Esophagus muscularis mucosa (tissue), 4 donors: ENCODE measurements at regions not wholly inside any gene's neighbourhood (a gene's known extent, or its start where the extent isn't known, plus 50 kb on each side); places are given as distances from the start of the nearest gene placed in this dataset.

ENCODE experiments used
- DNase-seq: peaks from one replicate; pipeline ENCODE4 v3.0.0-alpha.2; 2017; ENCODE audit errors: extremely low spot score
- H3K27ac ChIP-seq, 4 donors: fragments of 200-600 bp; sonication (generic); replicated peaks in 1 of 4; 1 replicate in 3 of 4; 2 replicates in 1 of 4; pipeline ENCODE4 v1.5.1; 2016 to 2019; ENCODE audit warnings: mild to moderate bottlenecking in 1 of 4
- H3K27me3 ChIP-seq, 4 donors: fragments of 200-600 bp; sonication (generic); one replicate each; pipeline versions ENCODE4 v1.5.1 to v1.6.0; 2016 to 2019
- H3K36me3 ChIP-seq, 4 donors: fragments of 200-600 bp; sonication (generic); one replicate each; pipeline ENCODE4 v1.5.1; 2016 to 2019
- H3K4me1 ChIP-seq, 4 donors: fragments of 200-600 bp; sonication (generic); one replicate each; pipeline ENCODE4 v1.5.1; 2016 to 2019
- H3K4me3 ChIP-seq, 4 donors: fragments of 200-600 bp; sonication (generic); 1 replicate in 2 of 4; 2 replicates in 2 of 4; pipeline ENCODE4 v1.5.1; 2016 to 2019; ENCODE audit warnings: mild to moderate bottlenecking in 4 of 4, moderate library complexity in 1 of 4
- H3K9me3 ChIP-seq, 4 donors: fragments of 200-600 bp; sonication (generic); 1 replicate in 3 of 4; 2 replicates in 1 of 4; pipeline ENCODE4 v1.5.1; 2016 to 2019
- CTCF ChIP-seq, 3 experiments: fragments of 200-600 bp in 2 of 3; fragments of 450-650 bp in 1 of 3; sonication (generic) in 2 of 3; IDR thresholded peaks; one replicate each; pipeline ENCODE4 v1.5.1; 2017 to 2019; ENCODE audit warnings: antibody characterized with exemption in 3 of 3, mild to moderate bottlenecking in 2 of 3, moderate library complexity in 1 of 3
- EP300 ChIP-seq: sonication (generic); formaldehyde crosslinking; IDR thresholded peaks from one replicate; pipeline ENCODE4 v1.6.1; 2017; ENCODE audit warnings: antibody characterized with exemption
- POLR2A ChIP-seq: fragments of 450-650 bp; IDR thresholded peaks from one replicate; pipeline ENCODE4 v1.6.1; 2017; ENCODE audit warnings: antibody characterized with exemption, moderate library complexity, mild to moderate bottlenecking, low read depth
- POLR2AphosphoS5 ChIP-seq, 2 donors: sonication (generic); formaldehyde crosslinking; IDR thresholded peaks; one replicate each; pipeline ENCODE4 v1.6.1; 2017; ENCODE audit warnings: antibody characterized with exemption in 2 of 2
- WGBS: methylation state at CpG from one replicate; pipeline ENCODE4 v1.1.5; 2018; 5-methylcytosine and 5-hydroxymethylcytosine counted together
- intact Hi-C: fragments of 100-400 bp; cut with DNase I; formaldehyde crosslinking; loops from one replicate; pipeline ENCODE4 v1.15.1; 2023

GRCh38 chr21:16979574-16979973 lies 533.3 kb upstream of the CXADR start:
- Histone ChIP-seq H3K27me3 (no peaks in the 10 kb centered on the region), H3K4me3 (no peak overlapping the region), H3K36me3 (no peaks in the 10 kb centered on the region), H3K4me1 (peaks cover 0 to 10% (median 7%) of the 10 kb centered on the region in 4 donors), H3K9me3 (no peaks in the 10 kb centered on the region), H3K27ac (no peak overlapping the region)
- intact Hi-C loops, result no loop called here
- TF ChIP-seq POLR2AphosphoS5 (IDR thresholded peaks at IDR 0.05), result no peak
- TF ChIP-seq EP300, result no peak
- no peak for TF ChIP-seq POLR2A
- no peak for TF ChIP-seq CTCF (IDR thresholded peaks at IDR 0.05)
- no peak for DNase-seq
- WGBS, result 75% methylated on average over 3 of the region's 3 CpGs

GRCh38 chr21:16983420-16983819 lies 529.4 kb upstream of the CXADR start:
- no peaks in the 10 kb centered on the region for H3K27me3 ChIP-seq
- intact Hi-C loops, result no loop called here
- TF ChIP-seq EP300, result no peak
- no peak for TF ChIP-seq CTCF (IDR thresholded peaks at IDR 0.05)
- no peak for TF ChIP-seq POLR2AphosphoS5 (IDR thresholded peaks at IDR 0.05)
- no peaks in the 10 kb centered on the region for H3K4me1 ChIP-seq
- no peak for DNase-seq
- H3K36me3 ChIP-seq, result no peaks in the 10 kb centered on the region
- no peak overlapping the region for H3K4me3 ChIP-seq
- H3K9me3 ChIP-seq, result no peaks in the 10 kb centered on the region
- H3K27ac ChIP-seq, result no peak overlapping the region

GRCh38 chr21:16992448-16992847 lies 520.4 kb upstream of the CXADR start:
- Histone ChIP-seq H3K27ac (no peak overlapping the region), H3K4me1 (no peaks in the 10 kb centered on the region), H3K36me3 (no peaks in the 10 kb centered on the region), H3K4me3 (no peak overlapping the region), H3K9me3 (no peaks in the 10 kb centered on the region), H3K27me3 (no peaks in the 10 kb centered on the region)
- WGBS, result 86% methylated on average over 3 of the region's 3 CpGs
- no peak for DNase-seq
- TF ChIP-seq POLR2A, result no peak
- no peak for TF ChIP-seq EP300
- TF ChIP-seq CTCF (IDR thresholded peaks at IDR 0.05), result no peak
- TF ChIP-seq POLR2AphosphoS5 (IDR thresholded peaks at IDR 0.05), result no peak
- intact Hi-C loops, result no loop called here

GRCh38 chr21:16993416-16994038 lies 519.3 kb upstream of the CXADR start:
- TF ChIP-seq POLR2AphosphoS5 (IDR thresholded peaks at IDR 0.05) (no peak), POLR2A (no peak), EP300 (no peak), CTCF (IDR thresholded peaks at IDR 0.05) (no peak)
- 49% methylated on average over 3 of the region's 3 CpGs for WGBS

GRCh38 chr21:17002594-17003257 lies 510.1 kb upstream of the CXADR start:
- H3K27me3 ChIP-seq, result no peaks in the 10 kb centered on the region
- no peak for DNase-seq
- no peak overlapping the region for H3K27ac ChIP-seq
- H3K36me3 ChIP-seq, result no peaks in the 10 kb centered on the region
- peaks cover 0 to 18% (median 12%) of the 10 kb centered on the region in 4 donors for H3K4me1 ChIP-seq
- H3K9me3 ChIP-seq, result no peaks in the 10 kb centered on the region
- intact Hi-C loops, result no loop called here
- TF ChIP-seq CTCF (IDR thresholded peaks at IDR 0.05) (no peak), POLR2AphosphoS5 (IDR thresholded peaks at IDR 0.05) (no peak), POLR2A (no peak), EP300 (no peak)
- no peak overlapping the region for H3K4me3 ChIP-seq
- WGBS, result 64% methylated on average over 4 of the region's 4 CpGs

More at GRCh38 chr21:16993416-16994038, 519.3 kb upstream of the CXADR start:
- no peak for DNase-seq
- intact Hi-C loops, result no loop called here
- Histone ChIP-seq H3K4me1 (no peaks in the 10 kb centered on the region), H3K4me3 (no peak overlapping the region), H3K27me3 (no peaks in the 10 kb centered on the region), H3K36me3 (no peaks in the 10 kb centered on the region), H3K9me3 (no peaks in the 10 kb centered on the region), H3K27ac (no peak overlapping the region)
